Tibial nerve (tissue), 4 donors: ENCODE measurements at regions not wholly inside any gene's neighbourhood (a gene's known extent, or its start where the extent isn't known, plus 50 kb on each side); places are given as distances from the start of the nearest gene placed in this dataset.

ENCODE experiments used
- CTCF ChIP-seq, 5 experiments: fragments of 200-600 bp in 3 of 5; fragments of 450-650 bp in 2 of 5; sonication (generic) in 3 of 5; IDR thresholded peaks; one replicate each; pipeline ENCODE4 v1.5.1; 2016 to 2019; ENCODE audit warnings: antibody characterized with exemption in 5 of 5, mild to moderate bottlenecking in 3 of 5, moderate library complexity in 2 of 5
- EP300 ChIP-seq, 2 donors: sonication (generic); formaldehyde crosslinking; IDR thresholded peaks; one replicate each; pipeline ENCODE4 v1.6.1; 2017; ENCODE audit warnings: antibody characterized with exemption in 2 of 2, mild to moderate bottlenecking in 1 of 2

- no peak for TF ChIP-seq CTCF (IDR thresholded peaks at IDR 0.05)
- TF ChIP-seq EP300 (IDR thresholded peaks at IDR 0.05) = no peak
Measured at GRCh38 chr10:128560406-128560805, 434.2 kb upstream of the MKI67 start.
